K562 (cell line): ENCODE measurements at regions not wholly inside any gene's neighbourhood (a gene's known extent, or its start where the extent isn't known, plus 50 kb on each side); places are given as distances from the start of the nearest gene placed in this dataset.

Experiments used
- ARNT ChIP-seq, 2 experiments: fragments of 450-650 bp; IDR thresholded peaks; 2 replicates each; pipeline ENCODE4 v1.6.1; 2016; ENCODE audit warnings: mild to moderate bottlenecking in 1 of 2
- CBX3 ChIP-seq, 2 experiments: IDR thresholded peaks; 1 replicate in 1 of 2; 2 replicates in 1 of 2; pipeline ENCODE4 v1.6.1; 2012; ENCODE audit warnings: inconsistent platforms in 2 of 2, low read length in 2 of 2, borderline replicate concordance in 1 of 2, control low read depth in 1 of 2
- ETV6 ChIP-seq, 3 experiments: fragments of 150-350 bp in 1 of 3; sonication (generic) in 1 of 3; formaldehyde crosslinking in 1 of 3; IDR thresholded peaks; 2 replicates each; pipeline versions ENCODE4 v1.6.1 to v1.8.0; 2014 to 2022; ENCODE audit warnings: borderline replicate concordance in 2 of 3, low read depth in 2 of 3, antibody characterized with exemption in 1 of 3, low read length in 1 of 3, mild to moderate bottlenecking in 1 of 3, missing genetic modification reagents in 1 of 3
- GATAD2B ChIP-seq: fragments of 450-650 bp; IDR thresholded peaks from 2 replicates; pipeline ENCODE4 v1.6.1; 2017; ENCODE audit warnings: mild to moderate bottlenecking, borderline replicate concordance
- HNRNPL ChIP-seq: fragments of 200-400 bp; formaldehyde crosslinking; IDR thresholded peaks from 2 replicates; pipeline ENCODE4 v1.6.1; 2017; ENCODE audit warnings: low read depth, mild to moderate bottlenecking, low read length
- MECOM ChIP-seq: fragments of 250-450 bp; sonication (Bioruptor Pico); IDR thresholded peaks from 2 replicates; pipeline ENCODE4 v1.8.0; 2022; ENCODE audit warnings: inconsistent platforms
- NCOA6 ChIP-seq: fragments of 450-650 bp; IDR thresholded peaks from 2 replicates; pipeline ENCODE4 v1.6.1; 2017; ENCODE audit warnings: mild to moderate bottlenecking
- POLR2AphosphoS2 ChIP-seq: IDR thresholded peaks from 2 replicates; pipeline ENCODE4 v1.6.1; 2012; ENCODE audit warnings: low read length, improper control_type of control experiment
- SMARCB1 ChIP-seq: IDR thresholded peaks from 2 replicates; pipeline ENCODE4 v1.6.1; 2011; ENCODE audit warnings: improper control_type of control experiment, low read depth; ENCODE audit not compliant: insufficient read length
- TBP ChIP-seq: optimal IDR thresholded peaks from 2 replicates; pipeline ENCODE3; 2011; ENCODE audit warnings: low read depth, low read length, improper control_type of control experiment
- ZNF324 ChIP-seq: fragments of 250-450 bp; sonication (Bioruptor Pico); IDR thresholded peaks from 2 replicates; pipeline ENCODE4 v1.4.0; 2020; ENCODE audit warnings: mild to moderate bottlenecking
- ZNF695 ChIP-seq: fragments of 450-650 bp; formaldehyde crosslinking; IDR thresholded peaks from 2 replicates; pipeline ENCODE4 v1.4.0; 2020; ENCODE audit warnings: mild to moderate bottlenecking, moderate library complexity
- ZNF830 ChIP-seq: fragments of 250-450 bp; sonication (Bioruptor Pico); IDR thresholded peaks from 2 replicates; pipeline ENCODE4 v1.5.0; 2021; ENCODE audit warnings: mild to moderate bottlenecking
- TF ChIP-seq, protein P1 (sequence below): fragments of 250-450 bp; sonication (Bioruptor Pico); IDR thresholded peaks from 2 replicates; pipeline ENCODE4 v1.8.0; 2021; ENCODE audit warnings: moderate library complexity, mild to moderate bottlenecking, inconsistent platforms
- TF ChIP-seq, protein P2 (sequence below): fragments of 450-650 bp; IDR thresholded peaks from one replicate; pipeline ENCODE4 v1.6.1; 2018; ENCODE audit warnings: mild to moderate bottlenecking, moderate library complexity; ENCODE audit not compliant: partially characterized antibody
- TF ChIP-seq, protein P3 (sequence below): fragments of 450-650 bp; IDR thresholded peaks from 2 replicates; pipeline ENCODE4 v1.6.1; 2018; ENCODE audit warnings: mild to moderate bottlenecking, low read depth; ENCODE audit not compliant: partially characterized antibody
- TF ChIP-seq, protein P4 (sequence below): fragments of 250-450 bp; sonication (Bioruptor Pico); IDR thresholded peaks from 2 replicates; pipeline ENCODE4 v1.4.0; 2020; ENCODE audit warnings: borderline replicate concordance

DNA sequence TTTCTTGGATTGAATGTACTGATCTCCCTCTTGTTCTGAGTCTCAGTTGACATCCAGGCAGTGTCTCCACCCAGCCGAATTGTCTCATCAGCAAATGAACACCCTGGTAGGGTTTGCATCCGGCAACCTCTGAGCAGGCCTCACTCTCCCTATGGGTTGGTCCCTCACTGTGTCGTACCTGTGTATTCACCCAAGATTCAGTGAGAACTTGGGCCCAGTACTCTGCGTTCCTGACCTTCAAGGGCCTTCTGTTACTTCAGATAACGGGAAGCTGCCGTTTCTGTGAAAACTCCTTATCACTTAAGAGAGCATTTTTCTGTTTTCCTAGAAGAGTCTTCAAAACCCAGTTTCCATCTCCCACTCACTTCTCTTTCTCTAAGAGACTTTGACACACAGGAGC lies 915.6 kb downstream of the TBC1D22A start (continued):
- TF ChIP-seq NCOA6, result no peak
- TF ChIP-seq, protein P1, sequence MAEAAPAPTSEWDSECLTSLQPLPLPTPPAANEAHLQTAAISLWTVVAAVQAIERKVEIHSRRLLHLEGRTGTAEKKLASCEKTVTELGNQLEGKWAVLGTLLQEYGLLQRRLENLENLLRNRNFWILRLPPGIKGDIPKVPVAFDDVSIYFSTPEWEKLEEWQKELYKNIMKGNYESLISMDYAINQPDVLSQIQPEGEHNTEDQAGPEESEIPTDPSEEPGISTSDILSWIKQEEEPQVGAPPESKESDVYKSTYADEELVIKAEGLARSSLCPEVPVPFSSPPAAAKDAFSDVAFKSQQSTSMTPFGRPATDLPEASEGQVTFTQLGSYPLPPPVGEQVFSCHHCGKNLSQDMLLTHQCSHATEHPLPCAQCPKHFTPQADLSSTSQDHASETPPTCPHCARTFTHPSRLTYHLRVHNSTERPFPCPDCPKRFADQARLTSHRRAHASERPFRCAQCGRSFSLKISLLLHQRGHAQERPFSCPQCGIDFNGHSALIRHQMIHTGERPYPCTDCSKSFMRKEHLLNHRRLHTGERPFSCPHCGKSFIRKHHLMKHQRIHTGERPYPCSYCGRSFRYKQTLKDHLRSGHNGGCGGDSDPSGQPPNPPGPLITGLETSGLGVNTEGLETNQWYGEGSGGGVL, result no peak
- TF ChIP-seq SMARCB1, result no peak
- TF ChIP-seq GATAD2B, result no peak
- TF ChIP-seq ZNF695 (CRISPR knock-in tag), result no peak
- TF ChIP-seq, protein P2, sequence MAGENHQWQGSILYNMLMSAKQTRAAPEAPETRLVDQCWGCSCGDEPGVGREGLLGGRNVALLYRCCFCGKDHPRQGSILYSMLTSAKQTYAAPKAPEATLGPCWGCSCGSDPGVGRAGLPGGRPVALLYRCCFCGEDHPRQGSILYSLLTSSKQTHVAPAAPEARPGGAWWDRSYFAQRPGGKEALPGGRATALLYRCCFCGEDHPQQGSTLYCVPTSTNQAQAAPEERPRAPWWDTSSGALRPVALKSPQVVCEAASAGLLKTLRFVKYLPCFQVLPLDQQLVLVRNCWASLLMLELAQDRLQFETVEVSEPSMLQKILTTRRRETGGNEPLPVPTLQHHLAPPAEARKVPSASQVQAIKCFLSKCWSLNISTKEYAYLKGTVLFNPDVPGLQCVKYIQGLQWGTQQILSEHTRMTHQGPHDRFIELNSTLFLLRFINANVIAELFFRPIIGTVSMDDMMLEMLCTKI, result no peak
- no peak for TF ChIP-seq ETV6 (IDR thresholded peaks at IDR 0.05; ENCODE audit: borderline replicate concordance in 1 of 2, low read depth in 2 of 2, low read length in 1 of 2)
- no peak for TF ChIP-seq ETV6 (CRISPR knock-in tag; IDR thresholded peaks at IDR 0.05; ENCODE audit: borderline replicate concordance)
- TF ChIP-seq, protein P3, sequence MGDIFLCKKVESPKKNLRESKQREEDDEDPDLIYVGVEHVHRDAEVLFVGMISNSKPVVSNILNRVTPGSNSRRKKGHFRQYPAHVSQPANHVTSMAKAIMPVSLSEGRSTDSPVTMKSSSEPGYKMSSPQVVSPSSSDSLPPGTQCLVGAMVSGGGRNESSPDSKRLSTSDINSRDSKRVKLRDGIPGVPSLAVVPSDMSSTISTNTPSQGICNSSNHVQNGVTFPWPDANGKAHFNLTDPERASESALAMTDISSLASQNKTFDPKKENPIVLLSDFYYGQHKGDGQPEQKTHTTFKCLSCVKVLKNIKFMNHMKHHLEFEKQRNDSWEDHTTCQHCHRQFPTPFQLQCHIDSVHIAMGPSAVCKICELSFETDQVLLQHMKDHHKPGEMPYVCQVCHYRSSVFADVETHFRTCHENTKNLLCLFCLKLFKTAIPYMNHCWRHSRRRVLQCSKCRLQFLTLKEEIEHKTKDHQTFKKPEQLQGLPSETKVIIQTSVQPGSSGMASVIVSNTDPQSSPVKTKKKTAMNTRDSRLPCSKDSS, result no peak
- TF ChIP-seq POLR2AphosphoS2, result no peak
- TF ChIP-seq CBX3 (IDR thresholded peaks at IDR 0.05; ENCODE audit: borderline replicate concordance in 1 of 2, low read length in 2 of 2), result no peak
- no peak for TF ChIP-seq MECOM (CRISPR knock-in tag)
- 0 out of 4 replicates have a peak, but pooled peaks of 1 of the 2 experiments have one; percentile 41 for TF ChIP-seq ARNT (IDR thresholded peaks at IDR 0.05)
- TF ChIP-seq ZNF324 (CRISPR knock-in tag), result no peak
- no peak for TF ChIP-seq TBP
- no peak for TF ChIP-seq ZNF830
- no peak for TF ChIP-seq HNRNPL
- TF ChIP-seq, protein P4, sequence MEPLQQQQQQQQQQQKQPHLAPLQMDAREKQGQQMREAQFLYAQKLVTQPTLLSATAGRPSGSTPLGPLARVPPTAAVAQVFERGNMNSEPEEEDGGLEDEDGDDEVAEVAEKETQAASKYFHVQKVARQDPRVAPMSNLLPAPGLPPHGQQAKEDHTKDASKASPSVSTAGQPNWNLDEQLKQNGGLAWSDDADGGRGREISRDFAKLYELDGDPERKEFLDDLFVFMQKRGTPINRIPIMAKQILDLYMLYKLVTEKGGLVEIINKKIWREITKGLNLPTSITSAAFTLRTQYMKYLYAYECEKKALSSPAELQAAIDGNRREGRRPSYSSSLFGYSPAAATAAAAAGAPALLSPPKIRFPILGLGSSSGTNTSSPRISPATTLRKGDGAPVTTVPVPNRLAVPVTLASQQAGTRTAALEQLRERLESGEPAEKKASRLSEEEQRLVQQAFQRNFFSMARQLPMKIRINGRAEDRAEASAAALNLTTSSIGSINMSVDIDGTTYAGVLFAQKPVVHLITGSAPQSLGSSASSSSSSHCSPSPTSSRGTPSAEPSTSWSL (CRISPR knock-in tag), result no peak
